GM19467 (cell line): ENCODE measurements at regions not wholly inside any gene's neighbourhood (a gene's known extent, or its start where the extent isn't known, plus 50 kb on each side); places are given as distances from the start of the nearest gene placed in this dataset.

Experiments
- ATAC-seq: cut with Tn5 transposase; IDR thresholded peaks from one replicate; pipeline ENCODE4 v1.9.1; 2021; ENCODE audit warnings: mild to moderate bottlenecking, moderate library complexity; ENCODE audit not compliant: unreplicated experiment

DNA sequence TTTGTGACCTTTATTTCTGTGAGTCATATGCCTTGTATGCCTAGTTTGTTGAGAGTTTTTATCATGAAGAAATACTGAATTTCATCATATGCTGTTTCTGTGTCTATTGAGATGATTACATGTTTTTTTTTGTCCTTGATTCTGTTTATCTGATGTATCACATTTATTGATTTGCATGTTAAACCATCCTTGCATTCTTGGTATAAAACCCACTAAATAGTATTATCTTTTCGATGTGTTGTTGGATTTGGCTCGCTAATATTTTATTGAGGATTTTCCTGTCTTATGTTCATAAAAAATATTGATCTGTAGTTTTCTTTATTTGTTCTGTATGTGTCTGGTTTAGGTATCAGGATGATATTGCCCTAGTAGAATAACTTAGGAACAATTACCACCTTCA lies 164.7 kb upstream of the CHRM3 start:
- no peak for ATAC-seq

- ATAC-seq: no peak
These were observed 166.7 kb upstream of the CHRM3 start for GRCh38 chr1:239219679-239220078.

GRCh38 chr1:239218301-239218700 lies 168.1 kb upstream of the CHRM3 start:
- no peak for ATAC-seq

GRCh38 chr1:239212811-239213220 lies 173.6 kb upstream of the CHRM3 start:
- ATAC-seq: no peak

DNA sequence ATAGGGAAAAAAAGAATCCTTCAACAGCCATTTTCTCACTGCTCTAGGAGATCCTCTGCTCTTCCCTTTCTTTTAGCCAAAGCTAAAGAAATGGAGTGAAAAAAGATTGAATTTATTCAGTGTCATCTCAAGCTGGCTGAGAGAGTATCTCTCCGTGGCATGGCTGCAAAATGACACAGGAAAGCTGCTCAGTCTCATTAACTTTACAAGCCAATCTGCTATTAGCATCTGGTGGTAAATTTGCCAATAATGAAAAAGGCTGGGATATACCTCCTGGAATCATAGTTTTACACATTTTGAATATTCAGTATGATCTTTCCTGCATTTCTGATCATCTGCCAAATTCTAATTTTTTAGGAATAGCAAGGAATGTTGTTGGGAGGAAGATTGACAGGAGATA lies 176.8 kb upstream of the CHRM3 start:
- ATAC-seq: no peak

DNA sequence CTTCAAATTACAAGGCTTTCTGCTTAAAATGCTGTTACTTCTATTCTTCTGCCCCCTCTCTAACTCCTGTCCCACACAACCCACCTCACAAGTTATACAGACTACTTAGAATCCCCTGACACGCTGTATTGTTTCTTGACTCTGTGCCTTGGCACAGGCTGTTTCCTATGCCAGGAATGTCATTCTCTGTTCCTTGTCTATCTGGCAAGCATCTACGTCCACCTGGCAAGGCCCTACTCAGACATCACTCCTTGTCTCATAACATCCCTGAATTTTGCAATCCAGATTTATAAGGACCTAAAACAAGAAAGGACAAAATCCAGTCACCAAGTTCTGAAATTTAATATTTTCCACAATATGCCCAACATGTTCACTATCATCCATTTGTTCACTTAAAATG lies 182.0 kb upstream of the CHRM3 start:
- no peak for ATAC-seq

GRCh38 chr1:239197871-239198270 lies 188.5 kb upstream of the CHRM3 start:
- no peak for ATAC-seq

GRCh38 chr1:239189998-239190512 lies 196.3 kb upstream of the CHRM3 start:
- ATAC-seq: no peak

- no peak for ATAC-seq
These were observed 199.9 kb upstream of the CHRM3 start for GRCh38 chr1:239186487-239186886.

DNA sequence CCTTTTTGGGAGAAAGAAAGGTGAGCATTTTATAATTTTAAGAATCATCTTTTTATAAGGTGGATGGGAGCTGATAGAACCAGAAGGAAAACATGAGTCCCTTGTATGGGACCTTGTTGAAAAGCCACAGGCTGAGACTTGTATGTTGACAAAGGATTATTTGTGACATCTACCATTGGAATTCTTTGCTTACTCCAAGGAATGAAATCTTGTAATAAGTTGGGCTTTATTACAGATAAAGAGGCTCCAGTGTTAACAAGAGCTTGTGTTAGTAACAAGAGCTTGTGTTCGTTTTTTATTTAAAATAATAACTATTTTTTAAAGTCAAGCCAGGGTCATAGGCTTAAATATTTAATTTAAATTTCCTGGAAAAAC lies 201.1 kb upstream of the CHRM3 start:
- no peak for ATAC-seq

GRCh38 chr1:239184561-239185244 lies 201.7 kb upstream of the CHRM3 start:
- ATAC-seq: no peak

GRCh38 chr1:239178961-239179360 lies 207.4 kb upstream of the CHRM3 start:
- no peak for ATAC-seq

DNA sequence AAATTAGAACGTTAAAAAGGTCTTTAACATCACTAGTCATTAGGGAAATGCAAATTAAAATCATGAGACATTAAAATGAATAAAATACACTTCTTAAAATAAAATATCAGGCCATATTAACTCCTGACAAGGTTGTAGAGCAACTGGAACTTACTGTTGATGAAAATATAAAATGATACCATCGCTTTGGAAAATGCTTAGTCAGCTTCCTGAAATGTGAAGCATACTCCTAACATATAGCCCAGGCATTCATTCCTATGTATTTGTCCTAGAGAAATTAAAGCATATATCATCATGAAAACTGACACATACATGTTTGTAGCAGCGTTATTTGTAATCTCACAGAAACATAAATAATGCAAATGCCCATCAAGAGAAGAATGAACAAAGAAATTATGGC lies 211.5 kb upstream of the CHRM3 start:
- no peak for ATAC-seq

- no peak for ATAC-seq
These were observed 215.5 kb upstream of the CHRM3 start for GRCh38 chr1:239170828-239171227.

DNA sequence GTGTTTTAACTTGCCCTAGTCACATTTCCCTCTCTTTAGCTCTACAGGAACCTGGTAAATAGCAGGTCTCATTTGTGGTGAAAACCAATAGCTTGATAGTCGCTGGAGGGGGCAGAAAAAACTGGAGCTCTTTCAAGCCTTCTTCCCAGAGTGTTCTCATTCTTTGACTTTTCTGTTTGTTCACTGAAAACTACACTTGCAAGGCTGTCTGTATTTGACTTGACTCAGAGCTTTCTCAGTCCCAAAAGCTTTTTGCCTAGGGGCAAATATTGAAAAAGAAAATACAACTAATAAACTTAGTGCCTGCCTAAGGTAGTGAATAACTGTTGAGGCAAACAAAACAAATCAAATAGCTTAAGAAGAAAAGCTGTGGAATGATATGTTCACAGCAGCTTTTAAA lies 217.1 kb upstream of the CHRM3 start:
- ATAC-seq: no peak

GRCh38 chr1:239164451-239165180 lies 221.8 kb upstream of the CHRM3 start:
- ATAC-seq: no peak

GRCh38 chr1:239155466-239156091 lies 230.8 kb upstream of the CHRM3 start:
- ATAC-seq: no peak

GRCh38 chr1:239151937-239152336 lies 234.4 kb upstream of the CHRM3 start:
- no peak for ATAC-seq

GRCh38 chr1:239140968-239141367 lies 245.4 kb upstream of the CHRM3 start:
- no peak for ATAC-seq

- ATAC-seq: no peak
These were observed 246.6 kb upstream of the CHRM3 start for GRCh38 chr1:239139801-239140200.

DNA sequence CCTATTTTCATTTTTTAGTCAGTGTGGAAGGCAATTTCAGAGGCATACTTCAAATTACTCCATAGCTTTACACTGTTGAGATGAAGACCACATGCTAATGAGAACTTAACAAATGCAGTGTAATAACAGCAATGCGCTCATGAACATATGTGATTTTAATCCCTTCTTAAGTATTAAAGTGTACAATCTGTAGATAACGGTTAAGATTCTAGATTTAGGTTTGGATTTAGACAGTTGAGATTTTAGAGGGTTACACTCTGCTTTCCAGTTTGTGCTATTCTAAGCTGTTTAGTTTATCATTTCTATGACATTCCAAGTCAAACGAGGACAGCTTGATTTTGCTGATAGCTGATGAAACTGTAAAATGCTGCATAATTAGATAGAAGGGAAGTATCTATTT lies 257.8 kb upstream of the CHRM3 start:
- ATAC-seq: no peak

- ATAC-seq: no peak
These were observed 259.5 kb upstream of the CHRM3 start for GRCh38 chr1:239126884-239127283.
